IPS-18a (cell line): ENCODE measurements at regions not wholly inside any gene's neighbourhood (a gene's known extent, or its start where the extent isn't known, plus 50 kb on each side); places are given as distances from the start of the nearest gene placed in this dataset.

Source experiments
- H3K27ac ChIP-seq: one replicate; pipeline ENCODE4 v1.5.1; 2013; ENCODE audit warnings: low read length
- H3K27me3 ChIP-seq: one replicate; pipeline ENCODE4 v1.6.1; 2013; ENCODE audit warnings: mild to moderate bottlenecking, low read length; ENCODE audit not compliant: control insufficient read depth, insufficient read depth
- H3K36me3 ChIP-seq: one replicate; pipeline ENCODE4 v1.6.1; 2013; ENCODE audit warnings: low read depth, low read length; ENCODE audit not compliant: control insufficient read depth
- H3K4me1 ChIP-seq: one replicate; pipeline ENCODE4 v1.6.1; 2013; ENCODE audit warnings: low read depth, low read length; ENCODE audit not compliant: control insufficient read depth
- H3K4me3 ChIP-seq: one replicate; pipeline ENCODE4 v1.5.1; 2013; ENCODE audit warnings: low read length
- H3K9ac ChIP-seq: one replicate; pipeline ENCODE4 v1.6.1; 2013; ENCODE audit warnings: mild to moderate bottlenecking, low read length, moderate library complexity
- H3K9me3 ChIP-seq: one replicate; pipeline ENCODE4 v1.6.1; 2013; ENCODE audit warnings: low read depth, low read length; ENCODE audit not compliant: control insufficient read depth

GRCh38 chr14:58716706-58717105 lies 78.9 kb downstream of the DACT1 start:
- Histone ChIP-seq H3K4me3 (no peak overlapping the region), H3K9me3 (no peaks in the 10 kb centered on the region), H3K27ac (no peak overlapping the region), H3K4me1 (no peaks in the 10 kb centered on the region), H3K9ac (no peak overlapping the region), H3K36me3 (no peaks in the 10 kb centered on the region), H3K27me3 (no peaks in the 10 kb centered on the region)

DNA sequence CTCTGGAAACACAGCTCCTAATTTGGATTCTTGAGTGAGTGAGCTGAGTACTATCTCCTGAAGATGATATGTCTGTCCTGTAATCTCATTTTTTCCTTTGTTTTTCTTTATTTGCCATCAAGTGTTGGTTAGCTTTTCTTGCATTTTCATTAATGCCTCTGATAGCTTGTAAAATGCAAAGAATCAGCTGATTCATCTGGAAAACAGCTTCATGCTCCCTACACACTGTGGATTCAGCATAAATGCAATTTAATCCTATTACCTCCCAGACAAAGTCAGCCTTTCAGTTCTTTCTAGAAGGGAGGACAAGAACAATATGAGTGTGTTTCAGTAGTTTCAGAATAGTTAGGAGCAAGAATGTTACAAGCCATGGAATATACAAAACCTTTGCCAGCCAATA lies 79.4 kb downstream of the DACT1 start:
- Histone ChIP-seq H3K9me3 (no peaks in the 10 kb centered on the region), H3K4me1 (no peaks in the 10 kb centered on the region), H3K36me3 (no peaks in the 10 kb centered on the region), H3K9ac (no peak overlapping the region), H3K27ac (no peak overlapping the region), H3K27me3 (no peaks in the 10 kb centered on the region), H3K4me3 (no peak overlapping the region)

GRCh38 chr14:58717813-58718212 lies 80.1 kb downstream of the DACT1 start:
- no peaks in the 10 kb centered on the region for H3K9me3 ChIP-seq
- H3K9ac ChIP-seq, result no peak overlapping the region
- no peak overlapping the region for H3K27ac ChIP-seq

GRCh38 chr14:58718226-58719205 lies 80.8 kb downstream of the DACT1 start:
- Histone ChIP-seq H3K9me3 (no peaks in the 10 kb centered on the region), H3K27ac (no peak overlapping the region), H3K36me3 (no peaks in the 10 kb centered on the region), H3K4me1 (no peaks in the 10 kb centered on the region), H3K4me3 (no peak overlapping the region), H3K9ac (no peak overlapping the region), H3K27me3 (no peaks in the 10 kb centered on the region)

More at GRCh38 chr14:58717813-58718212, 80.1 kb downstream of the DACT1 start:
- no peak overlapping the region for H3K4me3 ChIP-seq
- H3K27me3 ChIP-seq, result no peaks in the 10 kb centered on the region
- H3K36me3 ChIP-seq, result no peaks in the 10 kb centered on the region
- no peaks in the 10 kb centered on the region for H3K4me1 ChIP-seq

DNA sequence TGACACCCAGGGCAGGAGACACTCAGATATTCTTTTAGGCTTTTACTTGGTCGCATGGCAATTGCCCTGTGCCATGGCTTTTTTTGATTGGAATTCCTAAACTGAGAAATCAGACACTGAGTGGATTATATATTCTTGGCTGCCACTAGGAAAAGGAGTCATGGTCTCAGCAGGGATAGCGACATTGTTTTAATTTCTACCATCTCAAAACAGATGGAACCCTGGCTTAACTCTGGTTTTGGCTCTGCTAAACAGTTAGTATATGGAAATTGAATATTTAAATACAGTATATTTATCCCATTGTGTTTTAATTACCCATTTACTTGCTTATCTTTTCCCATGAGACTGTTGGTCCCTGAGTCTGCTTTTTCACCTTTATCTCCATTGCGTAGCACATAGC lies 84.0 kb downstream of the DACT1 start:
- H3K36me3 ChIP-seq, result no peaks in the 10 kb centered on the region
- no peak overlapping the region for H3K4me3 ChIP-seq
- no peak overlapping the region for H3K9ac ChIP-seq
- H3K9me3 ChIP-seq, result no peaks in the 10 kb centered on the region
- H3K4me1 ChIP-seq, result no peaks in the 10 kb centered on the region
- H3K27ac ChIP-seq, result no peak overlapping the region
- no peaks in the 10 kb centered on the region for H3K27me3 ChIP-seq

DNA sequence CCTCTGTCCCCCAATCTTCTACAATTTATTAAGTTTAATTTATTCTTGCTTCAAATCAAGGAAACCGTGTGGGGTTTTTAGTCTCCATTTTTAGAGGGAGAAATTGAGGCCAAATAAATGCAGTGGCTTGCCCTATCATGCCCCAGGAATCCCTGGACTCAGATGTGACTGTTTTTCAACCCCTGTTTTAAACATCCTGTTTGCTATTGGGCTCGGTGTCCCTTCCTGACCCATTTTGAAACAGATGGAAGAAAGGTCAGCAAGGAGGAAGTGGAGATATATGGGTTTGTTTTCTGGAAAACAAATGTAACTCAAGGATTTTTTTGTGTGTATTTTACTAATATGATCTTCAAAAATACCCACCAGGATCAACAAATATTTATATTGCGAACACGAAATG lies 84.7 kb downstream of the DACT1 start:
- H3K4me1 ChIP-seq, result no peaks in the 10 kb centered on the region
- no peak overlapping the region for H3K4me3 ChIP-seq
- H3K9me3 ChIP-seq, result no peaks in the 10 kb centered on the region
- no peak overlapping the region for H3K27ac ChIP-seq
- H3K36me3 ChIP-seq, result no peaks in the 10 kb centered on the region
- H3K27me3 ChIP-seq, result no peaks in the 10 kb centered on the region
- H3K9ac ChIP-seq, result no peak overlapping the region

DNA sequence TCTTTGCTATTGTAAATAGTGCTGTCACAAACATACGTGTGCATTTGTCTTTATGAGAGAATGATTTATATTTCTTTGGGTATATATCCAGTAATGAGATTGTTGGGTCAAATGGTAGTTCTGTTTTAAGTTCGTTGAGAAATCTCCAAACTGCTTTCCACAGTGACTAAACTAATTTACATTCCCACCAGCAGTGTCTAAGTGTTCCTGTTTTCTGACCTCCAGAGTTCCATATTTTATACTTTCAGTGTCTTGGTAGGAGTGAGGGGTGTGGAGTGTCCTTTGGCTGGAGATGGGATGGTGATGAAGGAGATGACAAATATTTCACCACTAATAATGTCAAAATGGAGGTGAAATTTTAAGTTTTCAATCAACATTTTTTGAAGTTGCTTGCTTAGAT lies 86.4 kb downstream of the DACT1 start:
- Histone ChIP-seq H3K9me3 (no peaks in the 10 kb centered on the region), H3K4me1 (no peaks in the 10 kb centered on the region), H3K36me3 (no peaks in the 10 kb centered on the region), H3K4me3 (no peak overlapping the region), H3K27ac (no peak overlapping the region), H3K27me3 (no peaks in the 10 kb centered on the region), H3K9ac (no peak overlapping the region)

- H3K27me3 ChIP-seq, result no peaks in the 10 kb centered on the region
- H3K9ac ChIP-seq, result no peak overlapping the region
- no peaks in the 10 kb centered on the region for H3K4me1 ChIP-seq
- H3K9me3 ChIP-seq, result no peaks in the 10 kb centered on the region
- no peak overlapping the region for H3K4me3 ChIP-seq
- no peak overlapping the region for H3K27ac ChIP-seq
- H3K36me3 ChIP-seq, result no peaks in the 10 kb centered on the region
Observed at GRCh38 chr14:58724702-58725101, 86.9 kb downstream of the DACT1 start.

- no peak overlapping the region for H3K4me3 ChIP-seq
- no peaks in the 10 kb centered on the region for H3K4me1 ChIP-seq
- no peaks in the 10 kb centered on the region for H3K27me3 ChIP-seq
- no peak overlapping the region for H3K9ac ChIP-seq
- no peak overlapping the region for H3K27ac ChIP-seq
- H3K36me3 ChIP-seq, result no peaks in the 10 kb centered on the region
- no peaks in the 10 kb centered on the region for H3K9me3 ChIP-seq
Observed at GRCh38 chr14:58725226-58725625, 87.5 kb downstream of the DACT1 start.

DNA sequence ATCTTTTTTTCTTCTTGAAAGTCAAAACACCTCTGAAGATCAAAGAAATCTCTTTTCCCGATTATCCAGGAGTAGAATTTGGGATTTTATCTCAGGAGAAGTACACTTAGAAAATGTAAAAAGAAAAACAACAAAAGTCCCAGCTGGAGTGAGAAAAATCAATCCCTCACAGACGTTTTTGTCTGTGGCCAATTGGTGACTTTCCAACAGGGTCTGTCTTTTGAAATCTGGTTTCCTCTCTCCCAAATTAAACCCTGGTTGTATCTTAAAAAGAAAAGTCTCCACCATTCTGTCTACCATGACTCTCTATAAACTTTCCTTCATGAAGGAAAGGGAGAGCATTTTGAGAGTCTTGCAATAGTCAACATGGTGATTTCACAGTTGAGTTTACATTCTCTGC lies 88.1 kb downstream of the DACT1 start:
- H3K9ac ChIP-seq, result no peak overlapping the region
- H3K27ac ChIP-seq, result no peak overlapping the region
- no peak overlapping the region for H3K4me3 ChIP-seq
- H3K4me1 ChIP-seq, result no peaks in the 10 kb centered on the region
- H3K36me3 ChIP-seq, result no peaks in the 10 kb centered on the region
- H3K27me3 ChIP-seq, result no peaks in the 10 kb centered on the region
- no peaks in the 10 kb centered on the region for H3K9me3 ChIP-seq

DNA sequence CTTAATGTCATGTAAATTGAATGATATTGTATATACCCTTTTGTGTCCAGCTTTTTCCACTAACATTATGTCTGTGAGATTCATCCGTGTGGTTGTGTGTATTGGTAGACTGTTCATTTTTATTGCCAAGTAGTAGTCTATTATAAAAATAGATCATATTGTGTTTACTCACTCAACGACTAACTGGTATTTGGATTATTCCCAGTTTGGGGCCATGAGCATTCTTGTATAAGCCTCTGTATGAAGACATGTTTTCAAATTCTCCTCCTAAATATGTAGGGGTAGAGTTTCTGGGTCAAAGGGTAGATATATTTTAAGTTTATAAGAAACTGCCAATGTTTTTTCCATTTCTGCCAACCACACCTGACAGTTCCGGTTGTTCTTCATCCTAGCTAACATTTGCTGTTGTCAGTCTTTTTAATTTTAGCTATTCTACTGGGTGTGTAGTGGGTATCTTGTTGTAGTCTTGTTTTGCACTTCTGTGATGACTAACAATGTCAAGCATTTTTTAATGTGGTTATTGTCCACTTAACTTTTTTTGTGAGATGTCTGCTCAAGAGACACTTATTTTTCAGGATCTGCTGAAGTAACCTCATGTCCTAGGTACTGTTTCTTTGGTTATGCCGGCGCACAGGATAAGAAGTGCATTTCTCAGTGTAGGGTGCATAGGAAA lies 93.2 kb downstream of the DACT1 start:
- no peak overlapping the region for H3K9ac ChIP-seq
- H3K27me3 ChIP-seq, result no peaks in the 10 kb centered on the region
- no peaks in the 10 kb centered on the region for H3K4me1 ChIP-seq
- no peaks in the 10 kb centered on the region for H3K36me3 ChIP-seq
- H3K27ac ChIP-seq, result no peak overlapping the region
- no peak overlapping the region for H3K4me3 ChIP-seq
- no peaks in the 10 kb centered on the region for H3K9me3 ChIP-seq
